T-helper 1 cell treated with Interleukin-12 subunit alpha and Interleukin-12 subunit beta and Interleukin-4 antibody, amounts not matched to agents 30 ng/mL and 1 ng/mL, for 36 hours (primary cell): ENCODE measurements at regions not wholly inside any gene's neighbourhood (a gene's known extent, or its start where the extent isn't known, plus 50 kb on each side); places are given as distances from the start of the nearest gene placed in this dataset.

Source experiments
- intact Hi-C: fragments of 100-400 bp; cut with micrococcal nuclease; formaldehyde crosslinking; loops from one replicate; pipeline ENCODE4 v1.15.1; 2024

DNA sequence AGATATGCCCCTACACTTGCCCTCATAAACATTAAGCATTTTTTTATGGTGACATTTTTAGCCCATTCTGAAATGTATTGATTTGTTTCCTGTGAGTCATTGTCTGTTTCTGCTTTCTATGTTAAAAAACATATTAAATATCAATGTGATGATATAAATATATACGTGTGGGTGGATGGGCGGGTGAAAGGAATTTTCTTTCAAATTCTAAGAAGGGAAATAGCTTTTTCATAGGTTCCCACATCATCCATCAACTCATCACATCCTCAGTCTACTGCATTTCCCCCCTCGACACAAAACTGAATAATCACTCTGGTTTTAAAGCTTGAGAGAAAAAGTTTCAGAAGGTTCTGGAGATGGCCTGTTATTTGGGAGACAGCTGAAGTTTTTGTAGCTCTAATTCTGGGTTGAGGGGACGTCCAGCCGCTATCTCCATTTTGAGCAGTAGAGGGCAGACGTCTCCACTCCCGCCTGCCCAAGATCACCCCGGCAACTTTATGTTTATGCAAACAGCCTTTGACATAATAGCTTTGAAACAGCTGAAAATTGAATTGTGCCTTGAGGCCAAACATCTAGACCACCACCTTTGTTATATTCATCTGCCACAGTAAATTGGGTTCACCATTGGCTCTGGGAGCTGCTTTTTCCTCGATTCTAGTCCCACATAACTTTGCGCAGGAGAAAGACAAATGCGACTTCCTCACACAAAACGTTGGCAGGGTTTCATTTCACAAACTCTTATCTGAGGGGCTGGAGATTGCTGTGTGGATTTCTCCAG, 216.2 kb upstream of the CLINT1 start:
- intact Hi-C loops = loop anchor here (1.0 to 2.0 kb wide), 3 partner anchors 254 to 1058 kb away; no protein-coding TSS in a partner anchor

DNA sequence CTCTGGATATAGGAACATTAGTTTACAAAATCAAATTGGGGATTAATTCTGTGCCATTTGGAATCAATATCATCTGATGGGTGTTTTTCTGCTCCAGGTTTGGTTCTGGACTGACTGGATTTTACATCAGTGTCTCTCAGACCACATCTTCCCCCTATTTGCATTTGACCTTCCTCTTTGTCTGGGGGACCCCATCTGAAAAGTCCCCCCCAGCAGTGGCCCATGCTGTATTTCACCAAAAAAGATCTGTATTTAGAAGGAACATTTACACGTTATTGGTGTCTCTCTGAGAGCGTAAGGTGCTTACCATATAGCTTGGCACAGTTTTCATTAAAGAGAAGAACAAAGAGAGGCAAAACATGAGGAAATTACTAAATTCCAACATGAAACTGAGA, 215.6 kb upstream of the CLINT1 start:
- intact Hi-C loops = loop anchor here (2.0 kb wide), 1 partner anchor 254 kb away; no protein-coding TSS in a partner anchor

DNA sequence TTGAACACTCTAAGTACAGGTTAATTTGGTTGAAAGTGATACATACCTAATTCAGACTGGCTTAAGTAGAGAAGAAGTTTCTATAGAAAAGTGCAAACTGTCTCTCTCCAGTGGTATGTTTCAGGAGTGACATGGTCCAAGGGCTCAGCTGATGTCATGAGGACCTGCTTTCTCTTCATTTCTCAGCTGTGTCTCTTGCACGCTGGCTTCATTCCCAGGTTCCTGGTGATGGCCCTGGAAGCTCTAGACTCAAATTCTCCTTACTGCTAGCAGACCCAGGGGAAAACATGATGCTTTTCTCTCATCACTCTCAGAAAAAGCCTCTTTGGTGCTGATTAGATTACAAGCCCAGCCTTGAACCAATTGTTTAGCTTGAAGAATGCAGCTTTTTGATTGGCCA, 211.9 kb upstream of the CLINT1 start:
- intact Hi-C loops = loop anchor here (1.0 kb wide), 1 partner anchor 620 kb away; no protein-coding TSS in a partner anchor

DNA sequence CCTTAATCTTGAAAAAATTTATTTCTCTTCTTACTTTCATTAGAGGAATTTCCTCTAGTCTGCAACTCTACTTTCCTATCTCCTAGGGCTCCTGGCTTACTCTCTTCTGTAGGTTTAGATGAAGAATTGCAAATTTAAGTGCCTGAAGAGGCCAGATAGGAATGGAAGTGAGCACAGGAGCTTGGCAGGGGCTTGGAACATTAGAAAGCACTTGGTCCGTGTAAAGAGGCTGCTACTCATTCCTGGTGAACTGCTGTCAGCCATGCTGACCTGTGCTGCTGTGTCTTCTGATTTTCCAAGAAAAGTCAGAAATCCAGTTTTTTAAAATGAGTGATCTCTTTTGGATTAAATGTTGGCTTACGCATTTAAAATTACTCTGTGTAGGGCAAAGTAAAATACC, 210.9 kb upstream of the CLINT1 start:
- intact Hi-C loops = loop anchor here (1.0 kb wide), 1 partner anchor 621 kb away; no protein-coding TSS in a partner anchor

DNA sequence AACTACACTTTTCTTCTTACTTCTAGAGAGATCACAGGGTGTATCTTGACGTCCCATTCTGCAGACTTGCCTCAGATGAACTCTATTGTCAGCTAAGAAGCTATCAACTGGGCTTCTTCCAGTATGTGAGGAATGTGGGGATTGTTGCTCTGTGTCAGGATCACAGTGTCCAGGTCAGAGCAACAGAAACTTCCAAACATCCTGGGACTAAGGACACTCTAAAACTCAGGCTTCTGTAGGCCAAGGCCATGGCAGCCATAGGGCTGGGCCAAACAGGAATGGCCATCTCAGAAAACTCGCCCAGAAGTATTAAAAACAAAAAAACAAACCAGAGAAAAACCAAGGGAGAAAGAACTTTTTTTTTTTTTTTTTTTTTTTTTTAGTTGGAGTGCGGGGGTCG, 210.0 kb upstream of the CLINT1 start:
- intact Hi-C loops = no loop called here

DNA sequence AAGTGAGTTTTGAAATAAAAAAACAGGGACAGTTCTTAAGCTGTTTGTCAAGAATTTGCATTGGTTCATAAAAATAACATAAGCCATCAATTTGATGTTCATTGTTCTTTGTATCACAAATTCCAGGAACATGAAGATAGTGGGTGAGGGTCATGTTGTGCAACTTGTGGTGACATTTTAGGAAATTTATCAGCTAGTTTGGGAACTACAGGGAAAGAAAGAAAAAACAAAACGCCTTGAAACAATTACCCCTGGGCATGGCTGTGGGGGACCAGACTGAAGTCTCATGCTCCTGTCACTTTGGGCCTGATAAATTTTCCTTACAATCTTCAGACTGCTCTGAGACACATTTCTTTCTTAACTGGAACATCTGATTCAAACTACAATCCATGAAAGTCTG, 207.1 kb upstream of the CLINT1 start:
- intact Hi-C loops = no loop called here

DNA sequence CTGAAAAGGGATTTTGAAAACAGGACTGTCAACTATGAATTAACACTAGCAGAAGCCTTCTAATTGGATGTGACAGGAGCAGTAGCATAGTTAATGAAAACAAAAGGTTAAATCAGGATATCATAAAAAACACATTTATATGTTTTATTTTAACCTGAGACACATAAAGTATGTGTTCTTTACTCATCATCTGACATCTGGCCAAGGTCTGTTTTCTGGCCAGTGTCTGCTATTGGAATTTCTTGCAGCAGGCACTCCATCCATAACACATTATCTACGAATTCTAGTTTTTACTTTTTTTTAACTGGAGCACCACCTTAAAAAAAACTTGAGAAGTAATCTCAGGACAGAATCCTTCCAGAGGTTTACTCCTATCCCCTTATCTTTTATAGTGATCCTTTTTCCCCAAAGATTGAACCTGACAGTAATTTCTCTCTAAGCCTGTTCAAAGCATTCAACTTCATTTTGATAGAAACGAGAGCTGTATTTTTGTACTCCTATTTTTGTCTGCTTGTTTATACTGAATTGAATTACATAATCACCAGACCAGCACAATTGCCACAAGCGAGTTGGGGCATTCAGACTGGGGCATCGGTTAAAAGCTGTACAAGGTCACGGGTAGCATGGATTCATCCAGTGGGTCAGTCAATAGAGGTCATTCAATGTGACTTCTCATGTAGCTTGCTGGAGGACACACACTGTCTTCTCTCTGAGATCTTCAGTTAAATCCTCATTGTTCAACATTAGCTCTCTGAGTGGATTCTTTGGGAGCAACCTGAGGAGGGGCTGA, 205.6 kb upstream of the CLINT1 start:
- intact Hi-C loops = no loop called here

DNA sequence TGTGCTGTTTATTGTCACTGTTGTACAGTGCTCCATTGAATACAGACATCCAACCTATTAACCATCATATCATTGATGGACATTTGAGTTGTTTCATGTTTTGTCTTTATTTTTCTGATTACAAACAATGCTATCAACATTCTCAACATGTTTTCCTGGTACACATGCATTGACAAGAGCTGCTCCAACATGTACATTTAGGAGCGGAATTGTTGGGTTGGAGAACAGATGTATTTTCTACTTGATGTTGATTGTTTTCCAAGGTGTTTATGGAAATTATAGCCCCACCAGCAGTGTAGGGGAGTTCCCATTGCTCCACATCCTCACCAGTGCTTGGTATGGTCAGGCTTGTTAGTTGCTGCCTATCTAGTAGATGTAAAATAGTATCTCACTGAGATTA, 204.1 kb upstream of the CLINT1 start:
- intact Hi-C loops = no loop called here

DNA sequence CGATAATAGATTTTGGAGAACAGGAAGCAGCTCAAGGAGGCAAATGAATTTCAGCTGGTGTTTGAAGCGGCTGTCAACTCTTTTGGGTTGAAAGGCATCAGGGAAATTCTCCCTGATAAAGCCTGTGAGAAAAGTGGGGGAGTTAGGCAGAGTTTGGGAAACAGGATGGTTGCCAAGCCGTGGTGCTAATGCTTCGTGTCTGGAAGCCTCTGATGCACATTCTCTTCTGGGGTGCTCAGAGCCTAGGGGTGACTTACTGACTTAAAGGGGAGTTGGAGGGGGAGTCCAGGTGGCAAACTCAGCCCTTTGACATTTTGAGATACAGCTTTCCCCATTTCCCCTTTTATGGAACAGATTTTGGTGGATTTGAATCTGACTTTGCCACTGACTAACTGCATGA, 202.5 kb upstream of the CLINT1 start:
- intact Hi-C loops = no loop called here

DNA sequence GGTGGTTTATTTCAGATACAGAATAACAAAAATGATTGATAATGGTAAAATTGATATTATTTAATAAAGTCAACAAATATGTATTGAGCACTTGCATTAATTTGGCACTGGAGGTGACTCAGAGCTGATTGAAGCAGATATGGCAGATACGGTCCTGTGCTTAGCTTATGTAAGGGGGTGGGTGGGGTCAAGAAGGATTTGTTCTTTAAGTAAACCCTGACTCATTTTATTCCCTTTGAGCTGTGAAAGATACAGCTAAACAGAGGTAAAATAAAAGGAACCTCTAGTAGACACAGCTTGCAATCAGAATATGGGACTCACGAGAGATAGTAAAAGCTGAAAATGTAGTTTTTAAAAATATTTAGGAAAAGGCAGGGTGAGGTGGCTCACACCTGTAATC, 201.3 kb upstream of the CLINT1 start:
- intact Hi-C loops = no loop called here

DNA sequence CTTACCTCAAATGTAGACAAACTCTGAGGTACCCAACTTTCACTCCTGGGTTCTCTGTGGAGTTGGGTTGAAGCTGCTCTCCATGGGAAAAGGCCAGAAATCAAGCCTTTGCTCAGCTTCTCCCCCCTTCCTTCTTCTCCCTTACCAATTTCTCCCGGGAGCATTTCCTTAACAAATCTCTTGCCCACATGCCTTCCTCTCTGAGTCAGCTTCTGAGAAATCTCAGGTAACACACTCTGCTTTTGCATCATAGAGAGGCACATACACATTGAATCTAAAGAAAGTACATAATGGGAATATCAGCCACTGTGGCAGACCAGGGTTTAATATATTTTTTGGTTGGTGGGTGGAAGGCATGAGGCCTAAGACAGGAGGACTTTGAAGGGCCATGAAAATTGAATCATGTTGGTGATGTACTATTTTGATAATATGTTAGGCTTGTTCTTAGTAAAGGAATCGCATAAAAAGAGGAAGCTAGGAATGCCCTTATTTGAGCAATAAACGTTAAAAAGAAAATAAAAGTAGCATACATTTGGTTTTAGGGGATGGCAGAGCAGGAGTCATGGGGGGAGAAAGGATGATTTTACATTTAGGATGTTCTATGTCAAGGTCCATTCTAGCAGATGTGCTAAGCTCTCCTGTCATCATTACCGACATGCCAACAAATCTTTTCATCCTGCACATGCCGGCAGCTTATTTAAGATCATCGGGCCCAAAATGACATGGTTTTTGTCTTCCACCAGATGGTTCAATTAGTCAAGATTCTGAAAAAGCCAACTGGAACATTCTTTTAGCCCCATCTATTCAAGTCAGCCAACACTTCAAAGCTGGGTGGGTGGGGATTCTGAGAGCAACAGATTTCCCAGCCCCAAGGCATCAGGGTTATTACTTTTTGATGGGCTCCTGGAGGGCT, 199.5 kb upstream of the CLINT1 start:
- intact Hi-C loops = no loop called here

DNA sequence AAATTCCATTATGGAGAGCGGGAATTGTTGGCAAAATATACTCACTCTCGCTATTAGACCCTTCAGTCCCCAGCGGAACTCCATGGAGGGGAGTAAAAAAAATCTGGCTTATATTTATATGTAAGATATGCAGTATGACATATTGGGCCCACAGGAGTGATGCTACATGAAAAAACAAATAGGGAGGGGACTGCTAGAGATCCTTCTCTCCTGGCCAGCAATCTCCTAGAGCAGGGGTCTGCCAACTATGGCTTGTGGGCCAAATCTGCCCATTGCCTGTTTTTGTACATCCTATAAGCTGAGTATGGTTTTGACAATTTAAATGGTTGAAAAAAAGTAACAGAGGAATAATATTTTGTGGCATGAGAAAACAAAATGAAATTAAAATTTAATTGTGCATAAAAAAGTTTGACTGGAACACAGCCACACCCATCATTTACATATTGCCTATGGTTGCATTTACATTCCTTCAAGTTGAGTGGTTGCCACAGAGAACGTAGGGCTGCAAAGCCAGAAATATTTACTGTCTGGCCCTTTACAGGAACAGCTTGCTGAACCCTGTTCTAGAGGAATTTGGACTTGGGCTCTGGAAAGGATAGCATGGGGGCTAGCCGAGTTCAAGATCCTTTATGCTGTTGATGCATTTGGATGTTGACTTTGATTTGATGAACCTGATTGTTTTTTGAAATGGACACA, 197.3 kb upstream of the CLINT1 start:
- intact Hi-C loops = no loop called here

DNA sequence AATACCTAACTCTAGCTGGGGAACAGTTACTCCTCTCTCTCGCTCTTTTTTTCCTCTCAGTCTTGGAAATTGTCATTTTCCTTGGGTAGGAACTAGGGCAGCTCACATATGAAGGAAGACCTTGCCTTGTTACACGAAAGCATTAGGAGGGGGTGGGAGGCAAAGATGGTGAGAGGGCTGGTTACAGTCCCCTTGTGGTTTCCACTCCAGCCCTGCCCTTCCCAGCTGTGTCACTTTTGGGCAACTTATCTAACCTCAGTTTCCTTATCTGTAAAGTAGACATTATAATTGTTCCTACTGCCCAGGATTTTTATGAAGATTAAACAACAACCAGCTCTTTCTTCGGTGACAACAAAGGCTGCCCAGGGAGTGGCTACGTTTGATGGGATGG, 196.2 kb upstream of the CLINT1 start:
- intact Hi-C loops = no loop called here

DNA sequence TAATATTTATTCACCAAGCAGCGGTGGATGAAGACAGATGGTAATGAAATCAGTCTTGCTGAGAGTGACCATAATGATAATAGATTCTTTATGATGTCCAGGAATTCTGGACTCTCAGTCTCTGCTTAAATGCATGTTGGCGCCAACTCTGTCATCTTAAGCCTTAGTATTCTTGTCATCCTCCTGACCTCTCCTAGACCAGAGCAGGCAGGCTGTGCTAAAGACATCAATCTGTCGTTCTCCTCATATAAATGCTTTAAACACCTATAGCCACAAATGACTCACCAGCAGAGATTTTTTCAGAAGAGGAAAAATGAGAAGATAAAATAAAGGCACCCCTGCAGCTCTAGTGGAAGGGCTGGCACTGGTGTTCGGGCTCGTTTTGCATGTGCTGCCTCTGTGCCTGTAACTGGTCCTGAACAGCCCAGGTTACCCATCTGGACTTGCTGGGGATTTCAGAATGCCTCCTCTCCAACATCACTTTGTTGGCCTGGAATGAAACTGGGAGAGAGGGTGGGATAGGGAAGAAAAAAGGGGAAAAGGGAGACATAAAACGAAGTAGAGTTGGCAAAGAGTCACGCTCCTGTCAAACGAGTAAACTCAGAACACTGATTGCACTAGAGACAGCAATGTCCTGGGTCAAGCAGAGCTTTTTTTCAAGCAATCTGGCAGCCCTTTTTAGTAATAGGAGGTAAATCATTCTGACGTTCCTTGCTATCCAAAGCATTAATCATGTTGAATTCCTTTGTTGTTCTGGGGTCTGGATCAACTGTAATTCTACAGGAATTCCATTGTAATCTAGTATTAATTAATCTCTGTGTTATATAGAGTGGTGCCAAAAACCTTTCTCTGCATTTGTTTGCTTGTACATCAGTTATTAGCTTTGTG, 195.5 kb upstream of the CLINT1 start:
- intact Hi-C loops = no loop called here

DNA sequence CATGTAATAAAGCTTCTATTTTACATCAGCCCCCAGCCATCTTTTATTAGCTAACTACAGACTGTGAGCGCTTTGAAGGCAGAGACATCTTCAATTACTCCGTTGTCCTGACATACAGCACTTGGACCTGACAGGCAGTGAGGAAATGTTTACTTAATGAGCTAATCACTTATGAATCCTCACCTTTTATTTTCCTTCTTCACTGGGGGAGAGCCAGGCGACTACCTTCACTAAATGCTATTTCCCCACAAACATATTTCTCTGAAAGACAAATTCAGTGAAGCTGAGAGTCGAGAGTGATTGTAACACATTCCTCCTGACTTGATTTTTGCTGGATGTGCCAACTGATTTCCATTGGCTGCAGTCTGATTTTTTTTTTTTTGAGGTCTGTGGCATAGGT, 192.1 kb upstream of the CLINT1 start:
- intact Hi-C loops = no loop called here

DNA sequence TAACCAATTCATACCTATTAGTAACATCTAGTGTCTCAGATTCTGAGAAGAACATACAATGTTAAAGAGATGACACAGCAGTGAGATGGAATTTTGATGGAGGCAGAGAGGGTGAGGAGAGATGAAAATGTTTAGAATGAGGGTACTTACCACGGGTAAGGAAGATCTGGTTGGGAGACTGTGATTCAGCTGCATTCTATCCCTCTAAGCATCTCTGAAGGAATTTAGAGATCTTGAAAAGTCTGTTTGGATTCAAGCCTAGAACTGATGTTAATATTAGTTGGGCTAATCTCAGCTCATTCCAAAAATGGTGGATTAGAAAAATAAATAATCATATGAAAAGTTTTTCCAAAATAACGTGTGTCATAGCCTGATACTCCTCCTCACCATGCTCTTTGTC, 191.5 kb upstream of the CLINT1 start:
- intact Hi-C loops = no loop called here

DNA sequence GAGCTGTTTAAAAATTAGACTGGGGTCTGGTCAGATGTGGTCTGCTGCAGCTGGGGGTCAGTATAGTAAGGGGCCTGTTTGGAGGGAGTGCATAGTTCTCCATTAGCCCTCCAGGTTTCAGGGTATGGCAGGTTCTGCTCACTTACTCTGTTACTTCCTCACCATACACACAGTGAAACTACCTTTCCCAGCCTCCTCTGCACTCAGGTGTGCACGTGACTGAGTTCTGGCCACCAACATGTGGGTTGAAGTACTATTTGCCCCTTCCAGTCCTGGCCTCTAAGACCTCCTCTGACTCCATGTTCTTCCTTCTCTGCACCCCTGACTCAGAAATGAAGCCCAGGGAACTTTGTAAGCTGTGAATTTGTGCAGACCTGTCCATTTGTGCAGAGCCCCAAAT, 190.5 kb upstream of the CLINT1 start:
- intact Hi-C loops = no loop called here

DNA sequence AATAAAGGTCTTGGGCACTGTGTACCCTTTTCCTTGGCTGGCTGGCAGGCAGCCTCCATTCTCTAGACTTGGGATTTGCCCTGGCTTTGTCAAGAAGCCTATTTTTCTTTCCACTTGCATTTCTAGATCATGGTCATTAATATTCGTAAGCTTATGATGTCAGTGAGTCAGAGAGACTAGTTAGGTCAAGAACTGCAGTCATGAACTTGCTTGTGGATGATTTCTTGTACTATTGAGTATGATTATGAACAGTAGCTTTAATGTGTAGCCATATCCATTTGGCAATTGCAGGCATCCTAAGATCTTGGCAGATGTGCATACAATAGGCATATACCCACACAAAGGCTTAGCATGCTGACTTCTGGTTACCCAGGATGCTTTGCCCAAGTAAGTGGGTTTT, 186.8 kb upstream of the CLINT1 start:
- intact Hi-C loops = no loop called here

DNA sequence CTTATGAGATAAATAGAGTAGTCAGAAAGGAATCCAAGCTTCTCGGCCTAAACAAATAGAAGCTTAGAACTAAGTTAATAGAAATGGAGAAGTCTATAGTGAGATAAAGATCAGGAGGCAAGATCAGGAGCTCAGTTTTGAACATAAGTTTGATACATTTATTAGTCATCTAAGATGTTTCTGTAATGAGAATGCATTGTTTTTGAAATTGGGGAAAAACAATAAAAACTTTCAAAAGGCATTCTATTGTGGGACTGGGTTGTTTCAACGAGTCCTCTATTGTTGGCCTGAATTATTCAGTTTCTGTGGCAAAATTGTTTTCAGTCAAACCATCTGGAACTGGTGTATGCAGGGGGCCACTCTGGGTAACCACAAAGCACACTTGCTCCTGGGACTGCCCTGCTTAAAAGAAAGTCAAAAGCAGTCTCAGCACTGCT, 181.0 kb upstream of the CLINT1 start:
- intact Hi-C loops = no loop called here

DNA sequence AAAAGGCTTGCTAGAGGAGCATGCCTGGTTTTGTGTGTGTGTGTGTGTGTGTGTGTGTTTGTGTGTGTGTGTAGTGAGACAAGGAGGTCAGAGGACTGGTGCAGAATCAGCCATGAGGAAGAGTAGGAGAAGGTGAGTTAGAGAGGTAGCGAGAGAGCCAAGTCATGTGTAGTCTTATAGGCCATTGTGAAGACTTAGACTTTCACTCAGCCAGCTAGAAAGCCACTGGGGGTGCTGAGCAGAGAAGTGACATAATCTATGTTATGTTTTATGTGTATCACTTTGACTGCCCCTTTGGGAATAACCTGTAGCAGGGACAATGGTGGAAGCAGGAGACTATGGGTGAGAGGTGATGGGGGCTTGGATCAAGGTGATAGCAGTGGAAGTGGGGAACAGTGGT, 180.5 kb upstream of the CLINT1 start:
- intact Hi-C loops = no loop called here
